ENCODE measurements at regions not wholly inside any gene's neighbourhood (a gene's known extent, or its start where the extent isn't known, plus 50 kb on each side); places are given as distances from the start of the nearest gene placed in this dataset.

GRCh38 chr3:23129817-23130216, 73.3 kb upstream of the UBE2E2 start:
- TF ChIP-seq, protein P1, sequence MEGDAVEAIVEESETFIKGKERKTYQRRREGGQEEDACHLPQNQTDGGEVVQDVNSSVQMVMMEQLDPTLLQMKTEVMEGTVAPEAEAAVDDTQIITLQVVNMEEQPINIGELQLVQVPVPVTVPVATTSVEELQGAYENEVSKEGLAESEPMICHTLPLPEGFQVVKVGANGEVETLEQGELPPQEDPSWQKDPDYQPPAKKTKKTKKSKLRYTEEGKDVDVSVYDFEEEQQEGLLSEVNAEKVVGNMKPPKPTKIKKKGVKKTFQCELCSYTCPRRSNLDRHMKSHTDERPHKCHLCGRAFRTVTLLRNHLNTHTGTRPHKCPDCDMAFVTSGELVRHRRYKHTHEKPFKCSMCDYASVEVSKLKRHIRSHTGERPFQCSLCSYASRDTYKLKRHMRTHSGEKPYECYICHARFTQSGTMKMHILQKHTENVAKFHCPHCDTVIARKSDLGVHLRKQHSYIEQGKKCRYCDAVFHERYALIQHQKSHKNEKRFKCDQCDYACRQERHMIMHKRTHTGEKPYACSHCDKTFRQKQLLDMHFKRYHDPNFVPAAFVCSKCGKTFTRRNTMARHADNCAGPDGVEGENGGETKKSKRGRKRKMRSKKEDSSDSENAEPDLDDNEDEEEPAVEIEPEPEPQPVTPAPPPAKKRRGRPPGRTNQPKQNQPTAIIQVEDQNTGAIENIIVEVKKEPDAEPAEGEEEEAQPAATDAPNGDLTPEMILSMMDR (IDR thresholded peaks at IDR 0.05; ENCODE audit: low read length) = no peak
- TF ChIP-seq EZH2 (IDR thresholded peaks at IDR 0.05; ENCODE audit: borderline replicate concordance, low read length) = no peak
